ENCODE measurements at regions not wholly inside any gene's neighbourhood (a gene's known extent, or its start where the extent isn't known, plus 50 kb on each side); places are given as distances from the start of the nearest gene placed in this dataset.

GRCh38 chr12:17361224-17361623, 728.8 kb downstream of the RERGL start:
- Histone ChIP-seq H3K9me3 (no peaks in the 10 kb centered on the region), H3K27ac (no peak overlapping the region), H3K4me3 (no peak overlapping the region), H3K4me1 (ENCODE audit: insufficient read depth) (no peaks in the 10 kb centered on the region), H3K27me3 (no peaks in the 10 kb centered on the region), H3K36me3 (no peaks in the 10 kb centered on the region)
- TF ChIP-seq CTCF (IDR thresholded peaks at IDR 0.05) (no peak), EP300 (IDR thresholded peaks at IDR 0.05) (no peak), POLR2A (IDR thresholded peaks at IDR 0.05) (no peak)
- intact Hi-C loops (cut with DNase I), result no loop called here
- WGBS, 3 donors, result 69 to 74% (median 72%) methylated on average over 3 of the region's 3 CpGs
- no peak for DNase-seq

GRCh38 chr12:17358835-17359234, 731.2 kb downstream of the RERGL start:
- intact Hi-C loops (cut with DNase I), result no loop called here
- DNase-seq, result no peak
- Histone ChIP-seq H3K4me1 (ENCODE audit: insufficient read depth) (no peaks in the 10 kb centered on the region), H3K27ac (no peak overlapping the region), H3K36me3 (no peaks in the 10 kb centered on the region), H3K9me3 (no peaks in the 10 kb centered on the region), H3K4me3 (no peak overlapping the region), H3K27me3 (no peaks in the 10 kb centered on the region)
- TF ChIP-seq CTCF (IDR thresholded peaks at IDR 0.05) (no peak), EP300 (IDR thresholded peaks at IDR 0.05) (no peak), POLR2A (IDR thresholded peaks at IDR 0.05) (no peak)
- 50 to 54% (median 51%) methylated on average over 3 of the region's 3 CpGs for WGBS, 3 donors

- DNase-seq, result no peak
- Histone ChIP-seq H3K27ac (no peak overlapping the region), H3K36me3 (no peaks in the 10 kb centered on the region), H3K4me1 (ENCODE audit: insufficient read depth) (no peaks in the 10 kb centered on the region), H3K27me3 (no peaks in the 10 kb centered on the region), H3K9me3 (no peaks in the 10 kb centered on the region), H3K4me3 (no peak overlapping the region)
- 38 to 59% (median 47%) methylated on average over 1 of the region's 1 CpG for WGBS, 3 donors
- TF ChIP-seq POLR2A (IDR thresholded peaks at IDR 0.05), result no peak
- intact Hi-C loops (cut with DNase I), result no loop called here
Measured at GRCh38 chr12:17357396-17357795, 732.6 kb downstream of the RERGL start.

- H3K27me3 ChIP-seq, result no peaks in the 10 kb centered on the region
- no peak overlapping the region for H3K27ac ChIP-seq
- H3K4me1 ChIP-seq (ENCODE audit: insufficient read depth), result no peaks in the 10 kb centered on the region
- H3K4me3 ChIP-seq, result no peak overlapping the region
- H3K36me3 ChIP-seq, result no peaks in the 10 kb centered on the region
- DNase-seq, result no peak
- intact Hi-C loops (cut with DNase I), result no loop called here
- no peaks in the 10 kb centered on the region for H3K9me3 ChIP-seq
- TF ChIP-seq CTCF (IDR thresholded peaks at IDR 0.05) (no peak), POLR2A (IDR thresholded peaks at IDR 0.05) (no peak), EP300 (IDR thresholded peaks at IDR 0.05) (no peak)
- WGBS, 3 donors, result 67 to 91% (median 69%) methylated on average over 1 of the region's 1 CpG
Measured at GRCh38 chr12:17352164-17352563, 737.8 kb downstream of the RERGL start.

GRCh38 chr12:17348311-17348710, 741.7 kb downstream of the RERGL start:
- Histone ChIP-seq H3K9me3 (no peaks in the 10 kb centered on the region), H3K27me3 (no peaks in the 10 kb centered on the region), H3K4me3 (no peak overlapping the region), H3K4me1 (ENCODE audit: insufficient read depth) (no peaks in the 10 kb centered on the region), H3K36me3 (no peaks in the 10 kb centered on the region), H3K27ac (no peak overlapping the region)
- TF ChIP-seq POLR2A (IDR thresholded peaks at IDR 0.05) (no peak), EP300 (IDR thresholded peaks at IDR 0.05) (no peak), CTCF (IDR thresholded peaks at IDR 0.05) (no peak)
- DNase-seq, result no peak
- intact Hi-C loops (cut with DNase I), result no loop called here
